DOHH2 (cell line): ENCODE measurements at regions not wholly inside any gene's neighbourhood (a gene's known extent, or its start where the extent isn't known, plus 50 kb on each side); places are given as distances from the start of the nearest gene placed in this dataset.
"Not testable (repeated sequence)": the region's sequence is repeated elsewhere in the genome, so short reads cannot be mapped to it uniquely, and the experiment has no call there.

Source experiments
- H3F3A ChIP-seq: fragments of 200-600 bp; sonication (generic), shearing (Covaris generic); 2 replicates; pipeline ENCODE4 v1.6.0; 2016; ENCODE audit warnings: antibody characterized with exemption, mild to moderate bottlenecking; ENCODE audit not compliant: control insufficient read depth, insufficient read depth
- H3K27ac ChIP-seq: fragments of 200-600 bp; sonication (generic); 2 replicates; pipeline ENCODE4 v1.5.1; 2014; ENCODE audit warnings: low read depth, mild to moderate bottlenecking, low read length, moderate library complexity
- H3K27me3 ChIP-seq: fragments of 200-600 bp; sonication (generic); 2 replicates; pipeline ENCODE4 v1.6.1; 2014; ENCODE audit warnings: mild to moderate bottlenecking, low read length, mixed read lengths; ENCODE audit not compliant: control insufficient read depth
- H3K36me3 ChIP-seq: fragments of 200-600 bp; sonication (generic); 2 replicates; pipeline ENCODE4 v1.6.1; 2014; ENCODE audit warnings: mild to moderate bottlenecking, low read length, moderate library complexity, mixed read lengths; ENCODE audit not compliant: control insufficient read depth
- H3K4me1 ChIP-seq: fragments of 200-600 bp; sonication (generic); 2 replicates; pipeline ENCODE4 v1.6.1; 2014; ENCODE audit warnings: mild to moderate bottlenecking, low read length, mixed read lengths; ENCODE audit not compliant: control insufficient read depth
- H3K4me2 ChIP-seq: fragments of 200-600 bp; sonication (generic); 2 replicates; pipeline ENCODE4 v1.6.0; 2014; ENCODE audit warnings: mild to moderate bottlenecking, low read length, moderate library complexity
- H3K4me3 ChIP-seq: fragments of 200-600 bp; sonication (generic); 2 replicates; pipeline ENCODE4 v1.5.1; 2014; ENCODE audit warnings: mild to moderate bottlenecking, low read length, mixed read lengths
- H3K79me2 ChIP-seq: fragments of 200-600 bp; sonication (generic); 2 replicates; pipeline ENCODE4 v1.6.1; 2014; ENCODE audit warnings: mild to moderate bottlenecking, low read length, mixed read lengths; ENCODE audit not compliant: control insufficient read depth
- H3K9me2 ChIP-seq: fragments of 200-600 bp; sonication (generic); replicated peaks from 2 replicates; pipeline ENCODE4 v1.6.1; 2014; ENCODE audit warnings: mild to moderate bottlenecking, low read length, mixed read lengths; ENCODE audit not compliant: control insufficient read depth
- H3K9me3 ChIP-seq: fragments of 200-600 bp; sonication (generic); 2 replicates; pipeline ENCODE4 v1.6.1; 2014; ENCODE audit warnings: antibody characterized with exemption, low read length, mixed read lengths; ENCODE audit not compliant: control insufficient read depth, insufficient read depth
- H4K20me1 ChIP-seq: fragments of 200-600 bp; sonication (generic); 2 replicates; pipeline ENCODE4 v1.6.0; 2014; ENCODE audit warnings: low read depth, mild to moderate bottlenecking, antibody characterized with exemption, low read length, moderate library complexity; ENCODE audit not compliant: control insufficient read depth, insufficient read depth
- EZH2phosphoT487 ChIP-seq: fragments of 200-600 bp; sonication (generic); IDR thresholded peaks from 2 replicates; pipeline ENCODE4 v1.6.1; 2017; ENCODE audit warnings: borderline replicate concordance, mild to moderate bottlenecking, antibody characterized with exemption, low read length, moderate library complexity, mixed read lengths
- TF ChIP-seq, protein P1 (sequence below): fragments of 200-600 bp; sonication (generic); IDR thresholded peaks from one replicate; pipeline ENCODE4 v1.5.1; 2014; ENCODE audit warnings: antibody characterized with exemption, mild to moderate bottlenecking, low read depth, low read length; ENCODE audit not compliant: poor library complexity, severe bottlenecking

DNA sequence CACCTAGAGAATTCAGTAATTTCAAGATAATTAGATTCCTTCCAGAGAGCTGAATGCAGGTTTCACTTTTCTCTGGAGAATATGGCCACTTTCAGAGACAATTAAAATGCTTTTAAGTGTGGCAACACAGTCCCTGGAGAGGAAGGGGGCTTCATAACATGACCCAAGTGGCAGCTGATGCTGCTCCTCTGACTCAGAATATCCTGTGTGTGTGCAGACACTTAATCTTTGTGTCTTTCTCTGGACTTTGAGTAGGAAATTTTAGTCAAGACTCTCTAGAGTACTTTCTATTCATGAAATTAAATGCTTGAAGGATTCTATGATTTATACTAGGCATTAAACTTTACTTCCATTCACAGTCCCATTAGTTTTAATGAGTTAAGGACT, 64.1 kb upstream of the CDC42EP3 start:
- not testable (repeated sequence) for H3K4me3 ChIP-seq
- H3K4me1 ChIP-seq: peaks cover 16% of the 10 kb centered on the region

DNA sequence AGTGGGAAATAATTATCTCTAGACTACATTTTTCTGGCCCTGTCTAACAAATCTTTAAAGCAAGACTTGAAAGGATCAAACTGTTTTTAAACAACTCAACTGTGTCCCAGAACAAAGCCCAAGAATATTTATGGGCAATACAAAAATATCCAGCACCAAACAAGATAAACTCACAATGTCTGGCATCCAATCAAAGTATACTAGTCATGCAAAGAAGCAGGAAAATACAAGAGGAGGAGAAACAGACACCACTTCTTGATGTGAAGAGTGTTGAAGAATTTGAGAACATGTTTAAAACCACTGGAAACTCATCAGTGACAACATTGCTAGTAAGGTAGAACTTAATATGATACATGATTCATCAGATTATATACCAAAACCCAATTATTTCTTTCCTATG, 66.1 kb upstream of the CDC42EP3 start:
- no peak for TF ChIP-seq EZH2phosphoT487
- TF ChIP-seq, protein P1, sequence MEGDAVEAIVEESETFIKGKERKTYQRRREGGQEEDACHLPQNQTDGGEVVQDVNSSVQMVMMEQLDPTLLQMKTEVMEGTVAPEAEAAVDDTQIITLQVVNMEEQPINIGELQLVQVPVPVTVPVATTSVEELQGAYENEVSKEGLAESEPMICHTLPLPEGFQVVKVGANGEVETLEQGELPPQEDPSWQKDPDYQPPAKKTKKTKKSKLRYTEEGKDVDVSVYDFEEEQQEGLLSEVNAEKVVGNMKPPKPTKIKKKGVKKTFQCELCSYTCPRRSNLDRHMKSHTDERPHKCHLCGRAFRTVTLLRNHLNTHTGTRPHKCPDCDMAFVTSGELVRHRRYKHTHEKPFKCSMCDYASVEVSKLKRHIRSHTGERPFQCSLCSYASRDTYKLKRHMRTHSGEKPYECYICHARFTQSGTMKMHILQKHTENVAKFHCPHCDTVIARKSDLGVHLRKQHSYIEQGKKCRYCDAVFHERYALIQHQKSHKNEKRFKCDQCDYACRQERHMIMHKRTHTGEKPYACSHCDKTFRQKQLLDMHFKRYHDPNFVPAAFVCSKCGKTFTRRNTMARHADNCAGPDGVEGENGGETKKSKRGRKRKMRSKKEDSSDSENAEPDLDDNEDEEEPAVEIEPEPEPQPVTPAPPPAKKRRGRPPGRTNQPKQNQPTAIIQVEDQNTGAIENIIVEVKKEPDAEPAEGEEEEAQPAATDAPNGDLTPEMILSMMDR: no peak
- H3K27ac ChIP-seq: no peak overlapping the region
- no peaks in the 10 kb centered on the region for H3K79me2 ChIP-seq
- no peaks in the 10 kb centered on the region for H3K9me3 ChIP-seq
- peaks cover 16% of the 10 kb centered on the region for H3K4me1 ChIP-seq
- no peaks in the 10 kb centered on the region for H4K20me1 ChIP-seq
- H3F3A ChIP-seq: no peaks in the 10 kb centered on the region
- no peak overlapping the region for H3K4me2 ChIP-seq
- no peaks in the 10 kb centered on the region for H3K36me3 ChIP-seq
- H3K4me3 ChIP-seq: no peak overlapping the region
- H3K9me2 ChIP-seq: no peaks in the 10 kb centered on the region
- no peaks in the 10 kb centered on the region for H3K27me3 ChIP-seq

More for the DNA sequence above, 64.1 kb upstream of the CDC42EP3 start:
- H3K4me2 ChIP-seq: peak overlapping the region; percentile 40
- H3F3A ChIP-seq, H3K27me3 ChIP-seq, H4K20me1 ChIP-seq, H3K27ac ChIP-seq, H3K9me2 ChIP-seq, H3K9me3 ChIP-seq, H3K79me2 ChIP-seq, H3K36me3 ChIP-seq: not testable (repeated sequence)

DNA sequence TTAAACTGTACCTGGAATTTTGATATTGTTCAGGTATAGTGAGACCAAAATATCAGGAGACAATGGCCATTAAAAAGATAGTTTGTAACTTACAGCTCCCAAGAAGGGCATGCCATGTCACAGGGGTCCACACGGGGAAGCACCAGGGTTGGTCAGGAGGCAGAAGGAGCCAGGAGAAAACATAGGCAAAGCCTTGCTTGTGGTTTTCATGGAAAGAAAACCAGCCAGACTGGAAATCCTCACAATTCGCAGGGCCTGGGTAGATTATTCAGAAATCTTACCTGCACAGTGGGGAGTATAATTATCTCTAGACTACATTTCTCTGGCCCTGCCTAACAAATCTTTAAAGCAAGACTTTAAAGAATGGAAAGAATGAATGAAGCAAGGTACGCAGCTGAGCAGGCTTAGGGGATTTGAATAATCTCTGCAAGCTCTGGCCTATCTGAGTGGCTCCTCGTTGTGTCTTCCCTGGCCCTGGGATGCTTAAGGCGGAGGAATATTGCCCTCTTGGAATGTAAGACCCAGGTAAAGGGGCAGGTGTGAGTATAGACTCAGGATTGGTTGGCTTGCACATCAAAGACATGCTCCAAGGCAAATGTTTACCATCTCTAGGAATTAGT, 66.9 kb upstream of the CDC42EP3 start:
- peaks cover 16% of the 10 kb centered on the region for H3K4me1 ChIP-seq
- no peaks in the 10 kb centered on the region for H3F3A ChIP-seq
- TF ChIP-seq EZH2phosphoT487: no peak
- TF ChIP-seq, protein P1: no peak
- no peaks in the 10 kb centered on the region for H3K79me2 ChIP-seq
- H3K27me3 ChIP-seq: no peaks in the 10 kb centered on the region
- no peak overlapping the region for H3K4me2 ChIP-seq
- H3K36me3 ChIP-seq: no peaks in the 10 kb centered on the region
- no peak overlapping the region for H3K4me3 ChIP-seq
- H3K9me3 ChIP-seq: no peaks in the 10 kb centered on the region
- no peaks in the 10 kb centered on the region for H4K20me1 ChIP-seq
- H3K27ac ChIP-seq: no peak overlapping the region
- no peaks in the 10 kb centered on the region for H3K9me2 ChIP-seq

DNA sequence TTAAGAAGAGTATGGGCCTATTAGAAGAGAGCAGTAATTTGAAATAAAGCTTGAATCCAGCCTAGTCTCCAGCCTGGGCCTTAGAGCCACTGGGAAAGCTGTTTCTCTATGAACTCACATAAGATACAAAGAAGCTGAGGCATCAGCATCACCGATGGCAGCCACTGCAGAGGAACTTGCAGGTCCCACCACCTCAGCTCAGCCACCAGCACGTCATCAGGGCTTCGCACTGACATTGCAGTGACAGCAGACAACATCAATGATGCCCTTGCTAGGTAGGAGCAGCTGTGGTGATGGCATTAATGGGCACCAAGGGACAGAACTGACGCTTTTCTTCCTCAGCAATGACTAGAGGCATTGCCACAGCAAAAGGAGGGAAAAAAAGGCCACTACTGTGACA, 67.7 kb upstream of the CDC42EP3 start:
- Histone ChIP-seq H3K79me2 (no peaks in the 10 kb centered on the region), H3K4me1 (peaks cover 16% of the 10 kb centered on the region), H4K20me1 (no peaks in the 10 kb centered on the region), H3K27ac (no peak overlapping the region), H3K4me2 (no peak overlapping the region), H3F3A (no peaks in the 10 kb centered on the region), H3K36me3 (no peaks in the 10 kb centered on the region), H3K9me3 (no peaks in the 10 kb centered on the region), H3K4me3 (no peak overlapping the region), H3K9me2 (no peaks in the 10 kb centered on the region), H3K27me3 (no peaks in the 10 kb centered on the region)
- TF ChIP-seq, protein P1: no peak
- TF ChIP-seq EZH2phosphoT487: no peak
